HEK293 (cell line): ENCODE measurements at regions not wholly inside any gene's neighbourhood (a gene's known extent, or its start where the extent isn't known, plus 50 kb on each side); places are given as distances from the start of the nearest gene placed in this dataset.

Source experiments
- CTCF ChIP-seq: fragments of 450-650 bp; formaldehyde crosslinking; IDR thresholded peaks from 2 replicates; pipeline ENCODE4 v1.5.1; 2016; ENCODE audit warnings: missing biosample characterization, missing genetic modification characterization
- REPIN1 ChIP-seq: fragments of 450-650 bp; formaldehyde crosslinking; IDR thresholded peaks from 2 replicates; pipeline ENCODE4 v1.5.1; 2017; ENCODE audit warnings: missing biosample characterization, missing genetic modification characterization, low read depth
- YY1 ChIP-seq: fragments of 450-650 bp; formaldehyde crosslinking; IDR thresholded peaks from 2 replicates; pipeline ENCODE4 v1.5.1; 2018; ENCODE audit warnings: missing biosample characterization, missing genetic modification characterization
- ZBTB1 ChIP-seq: fragments of 450-650 bp; formaldehyde crosslinking; IDR thresholded peaks from 2 replicates; pipeline ENCODE4 v1.5.1; 2016; ENCODE audit warnings: missing biosample characterization, missing genetic modification characterization
- ZNF112 ChIP-seq: fragments of 450-650 bp; formaldehyde crosslinking; IDR thresholded peaks from 2 replicates; pipeline ENCODE4 v1.5.0; 2017; ENCODE audit warnings: missing biosample characterization, missing genetic modification characterization
- ZNF280D ChIP-seq: fragments of 450-650 bp; formaldehyde crosslinking; IDR thresholded peaks from 2 replicates; pipeline ENCODE4 v1.5.1; 2016; ENCODE audit warnings: missing biosample characterization, missing genetic modification characterization
- ZNF449 ChIP-seq: fragments of 450-650 bp; formaldehyde crosslinking; IDR thresholded peaks from 2 replicates; pipeline ENCODE4 v1.5.1; 2017; ENCODE audit warnings: missing biosample characterization, mild to moderate bottlenecking, missing genetic modification characterization, moderate library complexity
- ZNF473 ChIP-seq: fragments of 450-650 bp; formaldehyde crosslinking; IDR thresholded peaks from 2 replicates; pipeline ENCODE4 v1.5.1; 2017; ENCODE audit warnings: missing biosample characterization, missing genetic modification characterization
- ZNF626 ChIP-seq: fragments of 450-650 bp; sonication (Bioruptor Pico); formaldehyde crosslinking; IDR thresholded peaks from 2 replicates; pipeline ENCODE4 v1.5.1; 2018; ENCODE audit warnings: missing biosample characterization, missing genetic modification characterization, inconsistent platforms
- ZNF76 ChIP-seq: fragments of 450-650 bp; formaldehyde crosslinking; IDR thresholded peaks from 2 replicates; pipeline ENCODE4; 2016; ENCODE audit warnings: low read depth, missing biosample characterization, missing genetic modification characterization, borderline replicate concordance
- ZSCAN5A ChIP-seq: fragments of 450-650 bp; formaldehyde crosslinking; IDR thresholded peaks from 2 replicates; pipeline ENCODE4 v1.5.1; 2016; ENCODE audit warnings: missing biosample characterization, missing genetic modification characterization

GRCh38 chr11:44674809-44675208 lies 52.0 kb upstream of the TSPAN18 start:
- TF ChIP-seq ZBTB1 (tag by site-specific recombination), result no peak
- no peak for TF ChIP-seq ZNF280D (tag by site-specific recombination)
- no peak for TF ChIP-seq ZNF449
- TF ChIP-seq ZNF112 (tag by site-specific recombination), result no peak
- TF ChIP-seq ZNF473 (tag by site-specific recombination), result no peak
- no peak for TF ChIP-seq ZNF76 (tag by site-specific recombination)
- TF ChIP-seq CTCF (tag by site-specific recombination), result no peak
- no peak for TF ChIP-seq ZNF626 (tag by site-specific recombination)
- TF ChIP-seq ZSCAN5A, result no peak
- TF ChIP-seq YY1 (tag by site-specific recombination), result no peak
- no peak for TF ChIP-seq REPIN1 (tag by site-specific recombination)
